ENCODE measurements at regions not wholly inside any gene's neighbourhood (a gene's known extent, or its start where the extent isn't known, plus 50 kb on each side); places are given as distances from the start of the nearest gene placed in this dataset.

- no peak overlapping the region for H3K4me3 Mint-ChIP-seq (ENCODE audit: unreplicated experiment)
- no peaks in the 10 kb centered on the region for H3K4me1 Mint-ChIP-seq (ENCODE audit: unreplicated experiment)
- H3K27me3 Mint-ChIP-seq (ENCODE audit: unreplicated experiment) = peaks cover 3% of the 10 kb centered on the region
- TF ChIP-seq CTCF (IDR thresholded peaks at IDR 0.05) = no peak
- H3K9me3 Mint-ChIP-seq (ENCODE audit: unreplicated experiment) = no peaks in the 10 kb centered on the region
- H3K36me3 Mint-ChIP-seq (ENCODE audit: unreplicated experiment) = no peaks in the 10 kb centered on the region
- no peak overlapping the region for H3K27ac Mint-ChIP-seq (ENCODE audit: unreplicated experiment)
- DNase-seq (ENCODE audit: extremely low spot score, unreplicated experiment) = no peak
Observed at GRCh38 chr14:87050421-87050820, 942.6 kb downstream of the GALC start.

GRCh38 chr14:87049950-87050349 lies 943.0 kb downstream of the GALC start:
- Mint-ChIP-seq H3K36me3 (ENCODE audit: unreplicated experiment) (no peaks in the 10 kb centered on the region), H3K9me3 (ENCODE audit: unreplicated experiment) (no peaks in the 10 kb centered on the region), H3K4me1 (ENCODE audit: unreplicated experiment) (peaks cover 2% of the 10 kb centered on the region), H3K4me3 (ENCODE audit: unreplicated experiment) (no peak overlapping the region), H3K27me3 (ENCODE audit: unreplicated experiment) (peaks cover 6% of the 10 kb centered on the region), H3K27ac (ENCODE audit: unreplicated experiment) (no peak overlapping the region)
- TF ChIP-seq CTCF (IDR thresholded peaks at IDR 0.05) = peak; percentile 65
- no peak for DNase-seq (ENCODE audit: extremely low spot score, unreplicated experiment)

GRCh38 chr14:87046960-87047359 lies 946.0 kb downstream of the GALC start:
- no peaks in the 10 kb centered on the region for H3K9me3 Mint-ChIP-seq (ENCODE audit: unreplicated experiment)
- TF ChIP-seq CTCF (IDR thresholded peaks at IDR 0.05) = no peak
- H3K27ac Mint-ChIP-seq (ENCODE audit: unreplicated experiment) = no peak overlapping the region
- H3K4me1 Mint-ChIP-seq (ENCODE audit: unreplicated experiment) = peaks cover 2% of the 10 kb centered on the region
- no peaks in the 10 kb centered on the region for H3K36me3 Mint-ChIP-seq (ENCODE audit: unreplicated experiment)
- no peak overlapping the region for H3K4me3 Mint-ChIP-seq (ENCODE audit: unreplicated experiment)
- peaks cover 15% of the 10 kb centered on the region for H3K27me3 Mint-ChIP-seq (ENCODE audit: unreplicated experiment)
- no peak for DNase-seq (ENCODE audit: extremely low spot score, unreplicated experiment)

- H3K9me3 Mint-ChIP-seq (ENCODE audit: unreplicated experiment) = no peaks in the 10 kb centered on the region
- no peaks in the 10 kb centered on the region for H3K36me3 Mint-ChIP-seq (ENCODE audit: unreplicated experiment)
- no peak for DNase-seq (ENCODE audit: extremely low spot score, unreplicated experiment)
- no peak overlapping the region for H3K27ac Mint-ChIP-seq (ENCODE audit: unreplicated experiment)
- peaks cover 15% of the 10 kb centered on the region for H3K27me3 Mint-ChIP-seq (ENCODE audit: unreplicated experiment)
- peaks cover 2% of the 10 kb centered on the region for H3K4me1 Mint-ChIP-seq (ENCODE audit: unreplicated experiment)
- H3K4me3 Mint-ChIP-seq (ENCODE audit: unreplicated experiment) = no peak overlapping the region
- no peak for TF ChIP-seq CTCF (IDR thresholded peaks at IDR 0.05)
Observed at GRCh38 chr14:87045956-87046355, 947.0 kb downstream of the GALC start.

GRCh38 chr14:87045246-87045645 lies 947.7 kb downstream of the GALC start:
- TF ChIP-seq CTCF (IDR thresholded peaks at IDR 0.05) = no peak
- H3K9me3 Mint-ChIP-seq (ENCODE audit: unreplicated experiment) = no peaks in the 10 kb centered on the region
- peaks cover 17% of the 10 kb centered on the region for H3K27me3 Mint-ChIP-seq (ENCODE audit: unreplicated experiment)
- H3K27ac Mint-ChIP-seq (ENCODE audit: unreplicated experiment) = no peak overlapping the region
- H3K4me1 Mint-ChIP-seq (ENCODE audit: unreplicated experiment) = peaks cover 2% of the 10 kb centered on the region
- no peaks in the 10 kb centered on the region for H3K36me3 Mint-ChIP-seq (ENCODE audit: unreplicated experiment)
- DNase-seq (ENCODE audit: extremely low spot score, unreplicated experiment) = no peak
- H3K4me3 Mint-ChIP-seq (ENCODE audit: unreplicated experiment) = no peak overlapping the region

All from osteocyte (in vitro differentiated cells).